ENCODE measurements at regions not wholly inside any gene's neighbourhood (a gene's known extent, or its start where the extent isn't known, plus 50 kb on each side); places are given as distances from the start of the nearest gene placed in this dataset.

DNA sequence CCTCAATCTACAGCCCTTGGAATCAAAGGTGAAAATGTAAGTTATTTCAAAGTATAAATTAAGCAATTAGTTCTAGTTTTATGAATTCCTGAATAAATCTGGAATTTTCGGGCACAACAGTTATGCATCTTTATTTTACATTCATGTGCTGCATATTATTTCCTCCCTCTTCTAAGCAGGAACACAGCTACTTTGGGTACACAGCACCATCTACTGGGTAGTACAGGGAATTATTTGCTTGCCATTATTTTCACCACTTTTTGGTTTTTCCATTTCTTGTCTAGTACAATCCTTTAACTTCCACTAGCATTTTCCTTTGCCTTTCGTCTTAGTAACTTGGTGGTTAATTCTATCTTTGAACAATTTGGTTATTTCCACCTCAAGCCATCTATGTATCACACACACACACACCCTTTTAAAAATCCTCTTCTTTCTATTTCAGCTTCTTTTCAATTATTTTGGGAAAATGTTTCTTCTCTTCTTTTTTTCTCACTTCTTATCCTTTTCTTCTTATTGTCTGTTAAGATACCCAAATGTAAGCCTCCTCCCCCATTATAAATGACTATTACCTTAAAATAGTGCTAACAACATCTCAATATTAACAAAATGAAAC is 451.0 kb downstream of the MFSD1 start:
- TF ChIP-seq POLR2A (IDR thresholded peaks at IDR 0.05; ENCODE audit: low read length) (no peak), GATA1 (IDR thresholded peaks at IDR 0.05; ENCODE audit: low read depth, low read length) (no peak)

Data from erythroblast (primary cell).